SK-N-SH treated with all-trans-retinoic acid at 6 μM for 48 hours (cell line): ENCODE measurements at regions not wholly inside any gene's neighbourhood (a gene's known extent, or its start where the extent isn't known, plus 50 kb on each side); places are given as distances from the start of the nearest gene placed in this dataset.
"Not testable (repeated sequence)": the region's sequence is repeated elsewhere in the genome, so short reads cannot be mapped to it uniquely, and the experiment has no call there.

Source experiments
- CREB5 ChIP-seq: fragments of 250-450 bp; sonication (Bioruptor Pico); IDR thresholded peaks from 2 replicates; pipeline ENCODE4 v1.5.1; 2020; ENCODE audit warnings: low read depth, mild to moderate bottlenecking, moderate library complexity
- CSRNP3 ChIP-seq: fragments of 250-450 bp; sonication (Bioruptor Pico); IDR thresholded peaks from 2 replicates; pipeline ENCODE4 v1.5.1; 2021; ENCODE audit warnings: mild to moderate bottlenecking, moderate library complexity
- ISL1 ChIP-seq: fragments of 250-450 bp; sonication (Bioruptor Pico); IDR thresholded peaks from 2 replicates; pipeline ENCODE4 v2.1.2; 2022; ENCODE audit warnings: mild to moderate bottlenecking, moderate library complexity
- OSR1 ChIP-seq: fragments of 250-450 bp; sonication (Bioruptor Pico); IDR thresholded peaks from 2 replicates; pipeline ENCODE4 v1.8.0; 2022; ENCODE audit warnings: moderate library complexity, mild to moderate bottlenecking, inconsistent platforms
- PPARA ChIP-seq: fragments of 250-450 bp; sonication (Bioruptor Pico); IDR thresholded peaks from 2 replicates; pipeline ENCODE4 v1.5.0; 2020; ENCODE audit warnings: mild to moderate bottlenecking, borderline replicate concordance
- TCF4 ChIP-seq: fragments of 250-450 bp; sonication (Bioruptor Pico); IDR thresholded peaks from 2 replicates; pipeline ENCODE4 v1.8.0; 2021; ENCODE audit warnings: mild to moderate bottlenecking, moderate library complexity, borderline replicate concordance
- ZC3H10 ChIP-seq: fragments of 250-450 bp; sonication (Bioruptor Pico); IDR thresholded peaks from 2 replicates; pipeline ENCODE4 v1.5.1; 2021; ENCODE audit warnings: mild to moderate bottlenecking, moderate library complexity
- ZFP30 ChIP-seq: fragments of 450-650 bp; formaldehyde crosslinking; IDR thresholded peaks from 2 replicates; pipeline ENCODE4 v1.5.0; 2022; ENCODE audit warnings: mild to moderate bottlenecking, moderate library complexity
- TF ChIP-seq, protein P1 (sequence below): fragments of 250-450 bp; sonication (Bioruptor Pico); IDR thresholded peaks from 2 replicates; pipeline ENCODE4 v1.8.0; 2020; ENCODE audit warnings: mild to moderate bottlenecking, moderate library complexity, borderline replicate concordance

- TF ChIP-seq TCF4 (CRISPR knock-in tag); ISL1 (CRISPR knock-in tag); ZFP30; CSRNP3 (CRISPR knock-in tag); ZC3H10 (CRISPR knock-in tag); PPARA (CRISPR knock-in tag); CREB5 (CRISPR knock-in tag); OSR1 (CRISPR knock-in tag): not testable (repeated sequence)
- TF ChIP-seq, protein P1, sequence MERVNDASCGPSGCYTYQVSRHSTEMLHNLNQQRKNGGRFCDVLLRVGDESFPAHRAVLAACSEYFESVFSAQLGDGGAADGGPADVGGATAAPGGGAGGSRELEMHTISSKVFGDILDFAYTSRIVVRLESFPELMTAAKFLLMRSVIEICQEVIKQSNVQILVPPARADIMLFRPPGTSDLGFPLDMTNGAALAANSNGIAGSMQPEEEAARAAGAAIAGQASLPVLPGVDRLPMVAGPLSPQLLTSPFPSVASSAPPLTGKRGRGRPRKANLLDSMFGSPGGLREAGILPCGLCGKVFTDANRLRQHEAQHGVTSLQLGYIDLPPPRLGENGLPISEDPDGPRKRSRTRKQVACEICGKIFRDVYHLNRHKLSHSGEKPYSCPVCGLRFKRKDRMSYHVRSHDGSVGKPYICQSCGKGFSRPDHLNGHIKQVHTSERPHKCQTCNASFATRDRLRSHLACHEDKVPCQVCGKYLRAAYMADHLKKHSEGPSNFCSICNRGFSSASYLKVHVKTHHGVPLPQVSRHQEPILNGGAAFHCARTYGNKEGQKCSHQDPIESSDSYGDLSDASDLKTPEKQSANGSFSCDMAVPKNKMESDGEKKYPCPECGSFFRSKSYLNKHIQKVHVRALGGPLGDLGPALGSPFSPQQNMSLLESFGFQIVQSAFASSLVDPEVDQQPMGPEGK (CRISPR knock-in tag): not testable (repeated sequence)
These were observed 507.2 kb upstream of the ZNF608 start for GRCh38 chr5:125253634-125254033.
